ENCODE measurements at regions not wholly inside any gene's neighbourhood (a gene's known extent, or its start where the extent isn't known, plus 50 kb on each side); places are given as distances from the start of the nearest gene placed in this dataset.
A peak's percentile ranks its signal among the peaks of the same experiment; 100 is the strongest.

DNA sequence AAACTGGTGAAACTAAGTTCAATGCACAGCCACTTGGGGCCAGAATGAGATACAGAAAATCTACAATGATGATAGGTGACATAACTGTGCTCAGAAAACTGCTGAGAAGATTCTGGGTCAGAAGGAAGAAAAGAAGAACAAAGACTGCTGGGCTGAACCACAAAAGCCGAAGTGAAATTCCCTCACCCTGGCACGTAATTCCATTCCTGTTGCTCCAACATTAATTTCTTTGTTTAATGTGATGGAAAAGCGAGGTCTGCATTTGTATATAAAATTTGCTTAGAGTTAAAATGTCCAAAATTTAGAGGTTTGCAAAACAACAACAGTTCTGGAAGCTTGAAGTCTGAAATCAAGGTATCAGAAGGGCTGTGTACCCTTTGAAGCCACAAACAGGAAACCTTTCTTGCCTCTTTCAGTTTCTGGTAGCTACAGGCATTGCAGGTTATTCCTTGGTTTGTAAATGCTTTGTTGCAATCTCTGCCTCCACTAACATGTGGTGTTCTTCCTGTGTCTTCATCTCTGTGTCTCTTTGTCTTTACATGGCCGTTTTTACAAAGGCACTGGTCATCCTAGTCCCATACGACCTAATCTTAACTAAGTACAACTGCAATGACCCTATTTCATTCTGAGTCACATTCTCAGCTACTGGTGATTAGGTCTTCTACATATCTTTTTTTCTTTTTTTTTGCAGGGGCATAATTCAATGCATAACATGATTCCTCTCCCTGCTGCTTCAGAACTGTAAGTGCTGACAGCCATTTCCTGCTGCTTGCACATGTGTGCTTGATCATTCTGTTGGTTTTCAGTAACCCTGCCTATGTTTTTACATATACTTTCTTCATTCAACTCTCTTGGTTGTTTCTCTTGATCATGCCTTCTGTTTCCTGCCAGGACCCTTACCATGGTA, 603.0 kb upstream of the CDH8 start (continued):
- TF ChIP-seq, protein P1, sequence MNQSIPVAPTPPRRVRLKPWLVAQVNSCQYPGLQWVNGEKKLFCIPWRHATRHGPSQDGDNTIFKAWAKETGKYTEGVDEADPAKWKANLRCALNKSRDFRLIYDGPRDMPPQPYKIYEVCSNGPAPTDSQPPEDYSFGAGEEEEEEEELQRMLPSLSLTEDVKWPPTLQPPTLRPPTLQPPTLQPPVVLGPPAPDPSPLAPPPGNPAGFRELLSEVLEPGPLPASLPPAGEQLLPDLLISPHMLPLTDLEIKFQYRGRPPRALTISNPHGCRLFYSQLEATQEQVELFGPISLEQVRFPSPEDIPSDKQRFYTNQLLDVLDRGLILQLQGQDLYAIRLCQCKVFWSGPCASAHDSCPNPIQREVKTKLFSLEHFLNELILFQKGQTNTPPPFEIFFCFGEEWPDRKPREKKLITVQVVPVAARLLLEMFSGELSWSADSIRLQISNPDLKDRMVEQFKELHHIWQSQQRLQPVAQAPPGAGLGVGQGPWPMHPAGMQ (IDR thresholded peaks at IDR 0.05; ENCODE audit: borderline replicate concordance), result no peak
- TF ChIP-seq ZSCAN29 (IDR thresholded peaks at IDR 0.05), result no peak
- peak; percentile 35; the same call in 1 of the 2 replicates for TF ChIP-seq YY1 (IDR thresholded peaks at IDR 0.05; ENCODE audit: low read depth, low read length)
- peak; percentile 35; the same call in 1 of the 2 replicates for TF ChIP-seq NR2F1 (conservative IDR thresholded peaks at IDR 0.05)
- no peak for TF ChIP-seq KDM1A (IDR thresholded peaks at IDR 0.05; ENCODE audit: borderline replicate concordance)
- peak; percentile 90 for TF ChIP-seq EED (IDR thresholded peaks at IDR 0.05; ENCODE audit: low read depth)
- TF ChIP-seq SMAD1 (IDR thresholded peaks at IDR 0.05; ENCODE audit: low read depth, partially characterized antibody), result no peak
- TF ChIP-seq, protein P2, sequence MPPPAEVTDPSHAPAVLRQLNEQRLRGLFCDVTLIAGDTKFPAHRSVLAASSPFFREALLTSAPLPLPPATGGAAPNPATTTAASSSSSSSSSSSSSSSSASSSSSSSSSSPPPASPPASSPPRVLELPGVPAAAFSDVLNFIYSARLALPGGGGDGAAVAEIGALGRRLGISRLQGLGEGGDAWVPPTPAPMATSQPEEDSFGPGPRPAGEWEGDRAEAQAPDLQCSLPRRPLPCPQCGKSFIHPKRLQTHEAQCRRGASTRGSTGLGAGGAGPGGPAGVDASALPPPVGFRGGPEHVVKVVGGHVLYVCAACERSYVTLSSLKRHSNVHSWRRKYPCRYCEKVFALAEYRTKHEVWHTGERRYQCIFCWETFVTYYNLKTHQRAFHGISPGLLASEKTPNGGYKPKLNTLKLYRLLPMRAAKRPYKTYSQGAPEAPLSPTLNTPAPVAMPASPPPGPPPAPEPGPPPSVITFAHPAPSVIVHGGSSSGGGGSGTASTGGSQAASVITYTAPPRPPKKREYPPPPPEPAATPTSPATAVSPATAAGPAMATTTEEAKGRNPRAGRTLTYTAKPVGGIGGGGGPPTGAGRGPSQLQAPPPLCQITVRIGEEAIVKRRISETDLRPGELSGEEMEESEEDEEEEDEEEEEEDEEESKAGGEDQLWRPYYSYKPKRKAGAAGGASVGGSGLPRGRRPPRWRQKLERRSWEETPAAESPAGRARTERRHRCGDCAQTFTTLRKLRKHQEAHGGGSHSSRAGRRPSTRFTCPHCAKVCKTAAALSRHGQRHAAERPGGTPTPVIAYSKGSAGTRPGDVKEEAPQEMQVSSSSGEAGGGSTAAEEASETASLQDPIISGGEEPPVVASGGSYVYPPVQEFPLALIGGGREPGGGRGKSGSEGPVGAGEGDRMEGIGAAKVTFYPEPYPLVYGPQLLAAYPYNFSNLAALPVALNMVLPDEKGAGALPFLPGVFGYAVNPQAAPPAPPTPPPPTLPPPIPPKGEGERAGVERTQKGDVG (CRISPR knock-in tag; IDR thresholded peaks at IDR 0.05), result no peak
- peak; percentile 60; the same call in 1 of the 2 replicates for TF ChIP-seq IRF4 (IDR thresholded peaks at IDR 0.05; ENCODE audit: low read depth, low read length)
- TF ChIP-seq RAD21 (IDR thresholded peaks at IDR 0.05; ENCODE audit: insufficient read depth, low read depth, low read length), result peak; percentile 71
- TF ChIP-seq FOS (IDR thresholded peaks at IDR 0.05; ENCODE audit: borderline replicate concordance, extremely low read depth, insufficient read length), result no peak
- TF ChIP-seq GATAD2B (conservative IDR thresholded peaks at IDR 0.05; ENCODE audit: low read depth), result peak; percentile 75
- no peak for TF ChIP-seq ZBED1 (IDR thresholded peaks at IDR 0.05; ENCODE audit: borderline replicate concordance)
- TF ChIP-seq SREBF2 (IDR thresholded peaks at IDR 0.05; ENCODE audit: low read length), result no peak
- TF ChIP-seq TBL1XR1 (IDR thresholded peaks at IDR 0.05; ENCODE audit: low read depth, low read length), result no peak
- TF ChIP-seq, protein P3, sequence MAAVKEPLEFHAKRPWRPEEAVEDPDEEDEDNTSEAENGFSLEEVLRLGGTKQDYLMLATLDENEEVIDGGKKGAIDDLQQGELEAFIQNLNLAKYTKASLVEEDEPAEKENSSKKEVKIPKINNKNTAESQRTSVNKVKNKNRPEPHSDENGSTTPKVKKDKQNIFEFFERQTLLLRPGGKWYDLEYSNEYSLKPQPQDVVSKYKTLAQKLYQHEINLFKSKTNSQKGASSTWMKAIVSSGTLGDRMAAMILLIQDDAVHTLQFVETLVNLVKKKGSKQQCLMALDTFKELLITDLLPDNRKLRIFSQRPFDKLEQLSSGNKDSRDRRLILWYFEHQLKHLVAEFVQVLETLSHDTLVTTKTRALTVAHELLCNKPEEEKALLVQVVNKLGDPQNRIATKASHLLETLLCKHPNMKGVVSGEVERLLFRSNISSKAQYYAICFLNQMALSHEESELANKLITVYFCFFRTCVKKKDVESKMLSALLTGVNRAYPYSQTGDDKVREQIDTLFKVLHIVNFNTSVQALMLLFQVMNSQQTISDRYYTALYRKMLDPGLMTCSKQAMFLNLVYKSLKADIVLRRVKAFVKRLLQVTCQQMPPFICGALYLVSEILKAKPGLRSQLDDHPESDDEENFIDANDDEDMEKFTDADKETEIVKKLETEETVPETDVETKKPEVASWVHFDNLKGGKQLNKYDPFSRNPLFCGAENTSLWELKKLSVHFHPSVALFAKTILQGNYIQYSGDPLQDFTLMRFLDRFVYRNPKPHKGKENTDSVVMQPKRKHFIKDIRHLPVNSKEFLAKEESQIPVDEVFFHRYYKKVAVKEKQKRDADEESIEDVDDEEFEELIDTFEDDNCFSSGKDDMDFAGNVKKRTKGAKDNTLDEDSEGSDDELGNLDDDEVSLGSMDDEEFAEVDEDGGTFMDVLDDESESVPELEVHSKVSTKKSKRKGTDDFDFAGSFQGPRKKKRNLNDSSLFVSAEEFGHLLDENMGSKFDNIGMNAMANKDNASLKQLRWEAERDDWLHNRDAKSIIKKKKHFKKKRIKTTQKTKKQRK (IDR thresholded peaks at IDR 0.05; ENCODE audit: low read depth, low read length), result no peak
- TF ChIP-seq, protein P4, sequence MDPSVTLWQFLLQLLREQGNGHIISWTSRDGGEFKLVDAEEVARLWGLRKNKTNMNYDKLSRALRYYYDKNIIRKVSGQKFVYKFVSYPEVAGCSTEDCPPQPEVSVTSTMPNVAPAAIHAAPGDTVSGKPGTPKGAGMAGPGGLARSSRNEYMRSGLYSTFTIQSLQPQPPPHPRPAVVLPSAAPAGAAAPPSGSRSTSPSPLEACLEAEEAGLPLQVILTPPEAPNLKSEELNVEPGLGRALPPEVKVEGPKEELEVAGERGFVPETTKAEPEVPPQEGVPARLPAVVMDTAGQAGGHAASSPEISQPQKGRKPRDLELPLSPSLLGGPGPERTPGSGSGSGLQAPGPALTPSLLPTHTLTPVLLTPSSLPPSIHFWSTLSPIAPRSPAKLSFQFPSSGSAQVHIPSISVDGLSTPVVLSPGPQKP (IDR thresholded peaks at IDR 0.05; ENCODE audit: low read depth, low read length), result no peak
- TF ChIP-seq, protein P5, sequence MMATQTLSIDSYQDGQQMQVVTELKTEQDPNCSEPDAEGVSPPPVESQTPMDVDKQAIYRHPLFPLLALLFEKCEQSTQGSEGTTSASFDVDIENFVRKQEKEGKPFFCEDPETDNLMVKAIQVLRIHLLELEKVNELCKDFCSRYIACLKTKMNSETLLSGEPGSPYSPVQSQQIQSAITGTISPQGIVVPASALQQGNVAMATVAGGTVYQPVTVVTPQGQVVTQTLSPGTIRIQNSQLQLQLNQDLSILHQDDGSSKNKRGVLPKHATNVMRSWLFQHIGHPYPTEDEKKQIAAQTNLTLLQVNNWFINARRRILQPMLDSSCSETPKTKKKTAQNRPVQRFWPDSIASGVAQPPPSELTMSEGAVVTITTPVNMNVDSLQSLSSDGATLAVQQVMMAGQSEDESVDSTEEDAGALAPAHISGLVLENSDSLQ (IDR thresholded peaks at IDR 0.05), result peak; percentile 21; the same call in 1 of the 2 replicates
- no peak; the same call in 1 of the 2 replicates for TF ChIP-seq JUNB (IDR thresholded peaks at IDR 0.05)
- TF ChIP-seq ZNF217 (IDR thresholded peaks at IDR 0.05), result peak; percentile 81
- TF ChIP-seq STAT1 (conservative IDR thresholded peaks at IDR 0.05), result no peak
